ENCODE measurements at regions not wholly inside any gene's neighbourhood (a gene's known extent, or its start where the extent isn't known, plus 50 kb on each side); places are given as distances from the start of the nearest gene placed in this dataset.

GRCh38 chr4:120466429-120466828 is 399.8 kb upstream of the MAD2L1 start:
- H3K9me3 Mint-ChIP-seq: peaks cover 0 to 3% of the 10 kb centered on the region in 2 experiments; a peak in 2 of 5 replicates
- no peak overlapping the region for H2BK15ac ChIP-seq (ENCODE audit: low read depth, low read length)
- no peak overlapping the region for H3T11ph ChIP-seq (ENCODE audit: low read length)
- H2AK5ac ChIP-seq (ENCODE audit: insufficient read length, low read length): no peak overlapping the region
- DNase-seq: peak; percentile 65
- no peak overlapping the region for H3K9ac ChIP-seq (ENCODE audit: extremely low read depth, insufficient read length, low read length)
- peak overlapping the region in 1 of 2 experiments; percentile 53; a peak in 2 of 5 replicates for H3K4me3 Mint-ChIP-seq
- peak overlapping the region; percentile 2 to 95 (median 74); a peak in 5 of 7 replicates for H3K27ac Mint-ChIP-seq
- H3K27me3 ChIP-seq (ENCODE audit: insufficient read depth, low read length): no peaks in the 10 kb centered on the region
- no peaks in the 10 kb centered on the region for H3K9me3 ChIP-seq (ENCODE audit: control insufficient read depth, low read depth, low read length)
- peak overlapping the region; percentile 71 for H3K27ac ChIP-seq (ENCODE audit: insufficient read length, low read depth, low read length)
- H4K20me1 ChIP-seq (ENCODE audit: control insufficient read depth, insufficient read depth, insufficient read length): no peaks in the 10 kb centered on the region
- H2AFZ ChIP-seq (ENCODE audit: low read length): no peak overlapping the region
- no peaks in the 10 kb centered on the region; the same call in 1 of the 2 replicates for H3K4me1 ChIP-seq (ENCODE audit: insufficient read depth, low read length)
- H3K23ac ChIP-seq (ENCODE audit: insufficient read length, low read depth, low read length): no peak overlapping the region
- no peak overlapping the region for H2BK12ac ChIP-seq (ENCODE audit: insufficient read length, low read depth, low read length)
- H3K56ac ChIP-seq (ENCODE audit: insufficient read length, low read depth, low read length): no peak overlapping the region
- no peaks in the 10 kb centered on the region; a peak in 1 of 7 replicates for H3K36me3 Mint-ChIP-seq (ENCODE audit: insufficient read depth in 1 of 3, low read depth in 3 of 3)
- no peak overlapping the region for H2BK120ac ChIP-seq (ENCODE audit: low read depth, low read length, poor library complexity, severe bottlenecking)
- H3K4ac ChIP-seq (ENCODE audit: low read depth, low read length): no peak overlapping the region
- H3K23me2 ChIP-seq (ENCODE audit: insufficient read length, low read depth, low read length, poor library complexity, severe bottlenecking): no peaks in the 10 kb centered on the region
- H3K79me2 ChIP-seq (ENCODE audit: insufficient read depth, low read length): no peaks in the 10 kb centered on the region
- no peak overlapping the region for H2BK20ac ChIP-seq (ENCODE audit: low read depth, low read length, poor library complexity, severe bottlenecking)
- peak overlapping the region; percentile 47 for H3K4me2 ChIP-seq (ENCODE audit: insufficient read depth, insufficient read length, low read length)
- no peak overlapping the region for H4K91ac ChIP-seq (ENCODE audit: insufficient read length, low read depth, low read length)
- TF ChIP-seq, protein P1, sequence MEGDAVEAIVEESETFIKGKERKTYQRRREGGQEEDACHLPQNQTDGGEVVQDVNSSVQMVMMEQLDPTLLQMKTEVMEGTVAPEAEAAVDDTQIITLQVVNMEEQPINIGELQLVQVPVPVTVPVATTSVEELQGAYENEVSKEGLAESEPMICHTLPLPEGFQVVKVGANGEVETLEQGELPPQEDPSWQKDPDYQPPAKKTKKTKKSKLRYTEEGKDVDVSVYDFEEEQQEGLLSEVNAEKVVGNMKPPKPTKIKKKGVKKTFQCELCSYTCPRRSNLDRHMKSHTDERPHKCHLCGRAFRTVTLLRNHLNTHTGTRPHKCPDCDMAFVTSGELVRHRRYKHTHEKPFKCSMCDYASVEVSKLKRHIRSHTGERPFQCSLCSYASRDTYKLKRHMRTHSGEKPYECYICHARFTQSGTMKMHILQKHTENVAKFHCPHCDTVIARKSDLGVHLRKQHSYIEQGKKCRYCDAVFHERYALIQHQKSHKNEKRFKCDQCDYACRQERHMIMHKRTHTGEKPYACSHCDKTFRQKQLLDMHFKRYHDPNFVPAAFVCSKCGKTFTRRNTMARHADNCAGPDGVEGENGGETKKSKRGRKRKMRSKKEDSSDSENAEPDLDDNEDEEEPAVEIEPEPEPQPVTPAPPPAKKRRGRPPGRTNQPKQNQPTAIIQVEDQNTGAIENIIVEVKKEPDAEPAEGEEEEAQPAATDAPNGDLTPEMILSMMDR (conservative IDR thresholded peaks at IDR 0.05): no peak
- no peak overlapping the region for H3K18ac ChIP-seq (ENCODE audit: insufficient read length, low read depth, low read length)
- no peak overlapping the region for H4K8ac ChIP-seq (replicated peaks; ENCODE audit: insufficient read length, low read depth, low read length)
- no peak overlapping the region for H3K14ac ChIP-seq (ENCODE audit: insufficient read depth, low read length)
- no CpG with 5 or more reads among the region's 3 CpGs for WGBS (ENCODE audit: extremely low coverage, insufficient read length, low lambda C conversion rate)
- H3K27me3 Mint-ChIP-seq (ENCODE audit: low read depth): no peaks in the 10 kb centered on the region
- H4K5ac ChIP-seq (ENCODE audit: insufficient read length, low read depth, low read length): no peak overlapping the region
- no peaks in the 10 kb centered on the region for H3K79me1 ChIP-seq (ENCODE audit: insufficient read depth, low read depth, low read length, poor library complexity, severe bottlenecking)
- no peak overlapping the region for H2BK5ac ChIP-seq (ENCODE audit: insufficient read length, low read length)
- peaks cover 13 to 14% of the 10 kb centered on the region in 2 experiments for H3K4me1 Mint-ChIP-seq

Data from H9 (cell line).